ENCODE measurements at regions not wholly inside any gene's neighbourhood (a gene's known extent, or its start where the extent isn't known, plus 50 kb on each side); places are given as distances from the start of the nearest gene placed in this dataset.

DNA sequence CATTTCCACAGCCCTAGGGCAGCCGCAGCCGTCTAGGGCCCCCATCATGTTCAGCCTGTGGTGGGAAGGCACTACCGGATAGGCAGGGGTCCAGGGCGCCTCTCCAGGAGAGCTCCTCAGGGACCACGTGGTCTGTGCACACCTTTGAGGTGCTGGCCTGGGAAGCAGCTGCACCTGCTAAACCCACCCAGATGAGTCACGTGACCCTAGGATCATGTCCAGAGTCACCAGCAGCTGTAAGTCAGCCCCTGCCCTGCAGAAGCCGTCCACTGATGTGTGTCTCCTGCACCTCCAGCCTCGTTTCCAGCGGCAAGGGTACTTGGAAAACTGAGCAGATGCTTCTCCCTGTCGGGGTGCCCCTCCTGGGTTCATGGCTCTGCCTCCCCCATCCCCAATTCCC lies 682.6 kb upstream of the SALL3 start:
- no peaks in the 10 kb centered on the region for H3K4me1 ChIP-seq
- no peak for TF ChIP-seq POLR2A (IDR thresholded peaks at IDR 0.05)
- TF ChIP-seq, protein P1, sequence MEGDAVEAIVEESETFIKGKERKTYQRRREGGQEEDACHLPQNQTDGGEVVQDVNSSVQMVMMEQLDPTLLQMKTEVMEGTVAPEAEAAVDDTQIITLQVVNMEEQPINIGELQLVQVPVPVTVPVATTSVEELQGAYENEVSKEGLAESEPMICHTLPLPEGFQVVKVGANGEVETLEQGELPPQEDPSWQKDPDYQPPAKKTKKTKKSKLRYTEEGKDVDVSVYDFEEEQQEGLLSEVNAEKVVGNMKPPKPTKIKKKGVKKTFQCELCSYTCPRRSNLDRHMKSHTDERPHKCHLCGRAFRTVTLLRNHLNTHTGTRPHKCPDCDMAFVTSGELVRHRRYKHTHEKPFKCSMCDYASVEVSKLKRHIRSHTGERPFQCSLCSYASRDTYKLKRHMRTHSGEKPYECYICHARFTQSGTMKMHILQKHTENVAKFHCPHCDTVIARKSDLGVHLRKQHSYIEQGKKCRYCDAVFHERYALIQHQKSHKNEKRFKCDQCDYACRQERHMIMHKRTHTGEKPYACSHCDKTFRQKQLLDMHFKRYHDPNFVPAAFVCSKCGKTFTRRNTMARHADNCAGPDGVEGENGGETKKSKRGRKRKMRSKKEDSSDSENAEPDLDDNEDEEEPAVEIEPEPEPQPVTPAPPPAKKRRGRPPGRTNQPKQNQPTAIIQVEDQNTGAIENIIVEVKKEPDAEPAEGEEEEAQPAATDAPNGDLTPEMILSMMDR (IDR thresholded peaks at IDR 0.05), result no peak
- no peak for TF ChIP-seq POLR2AphosphoS5 (IDR thresholded peaks at IDR 0.05)
- intact Hi-C loops (cut with DNase I; ENCODE audit: low total_unique reads), result no loop called here
- no peak overlapping the region for H3K27ac ChIP-seq
- no peaks in the 10 kb centered on the region for H3K36me3 ChIP-seq
- no peak for DNase-seq (ENCODE audit: low spot score in 2 of 2)
- H3K4me3 ChIP-seq, result no peak overlapping the region
- H3K9me3 ChIP-seq, result no peaks in the 10 kb centered on the region
- peaks cover 0 to 11% of the 10 kb centered on the region in 2 donors for H3K27me3 ChIP-seq

GRCh38 chr18:78303519-78304191 lies 676.0 kb upstream of the SALL3 start:
- DNase-seq (ENCODE audit: low spot score in 2 of 2), result no peak
- intact Hi-C loops (cut with DNase I; ENCODE audit: low total_unique reads), result no loop called here
- H3K4me1 ChIP-seq, result no peaks in the 10 kb centered on the region
- H3K4me3 ChIP-seq, result no peak overlapping the region
- TF ChIP-seq POLR2AphosphoS5 (IDR thresholded peaks at IDR 0.05) (no peak), POLR2A (IDR thresholded peaks at IDR 0.05) (no peak)
- TF ChIP-seq, protein P1 (IDR thresholded peaks at IDR 0.05), result no peak
- no peak overlapping the region for H3K27ac ChIP-seq
- H3K36me3 ChIP-seq, result no peaks in the 10 kb centered on the region
- peaks cover 0 to 29% of the 10 kb centered on the region in 2 donors for H3K27me3 ChIP-seq
- H3K9me3 ChIP-seq, result no peaks in the 10 kb centered on the region

- peaks cover 0 to 35% of the 10 kb centered on the region in 2 donors for H3K27me3 ChIP-seq
- TF ChIP-seq POLR2AphosphoS5 (IDR thresholded peaks at IDR 0.05) (no peak), POLR2A (IDR thresholded peaks at IDR 0.05) (no peak)
- TF ChIP-seq, protein P1 (IDR thresholded peaks at IDR 0.05), result no peak
- no peak overlapping the region for H3K4me3 ChIP-seq
- H3K9me3 ChIP-seq, result no peaks in the 10 kb centered on the region
- H3K4me1 ChIP-seq, result no peaks in the 10 kb centered on the region
- intact Hi-C loops (cut with DNase I; ENCODE audit: low total_unique reads), result no loop called here
- no peak overlapping the region for H3K27ac ChIP-seq
- no peak for DNase-seq (ENCODE audit: low spot score in 2 of 2)
- no peaks in the 10 kb centered on the region for H3K36me3 ChIP-seq
Measured at GRCh38 chr18:78304192-78305164, 675.1 kb upstream of the SALL3 start.

- H3K4me3 ChIP-seq, result no peak overlapping the region
- DNase-seq (ENCODE audit: low spot score in 2 of 2), result no peak
- TF ChIP-seq POLR2A (IDR thresholded peaks at IDR 0.05) (no peak), POLR2AphosphoS5 (IDR thresholded peaks at IDR 0.05) (no peak)
- TF ChIP-seq, protein P1 (IDR thresholded peaks at IDR 0.05), result no peak
- H3K27ac ChIP-seq, result no peak overlapping the region
- H3K27me3 ChIP-seq, result peaks cover 0 to 35% of the 10 kb centered on the region in 2 donors
- no peaks in the 10 kb centered on the region for H3K4me1 ChIP-seq
- intact Hi-C loops (cut with DNase I; ENCODE audit: low total_unique reads), result no loop called here
- no peaks in the 10 kb centered on the region for H3K9me3 ChIP-seq
- H3K36me3 ChIP-seq, result no peaks in the 10 kb centered on the region
Measured at GRCh38 chr18:78305789-78306188, 673.8 kb upstream of the SALL3 start.

- H3K27ac ChIP-seq, result no peak overlapping the region
- H3K27me3 ChIP-seq, result peaks cover 0 to 29% of the 10 kb centered on the region in 2 donors
- no peak overlapping the region for H3K4me3 ChIP-seq
- intact Hi-C loops (cut with DNase I; ENCODE audit: low total_unique reads), result no loop called here
- TF ChIP-seq, protein P1 (IDR thresholded peaks at IDR 0.05), result no peak
- no peak for TF ChIP-seq POLR2A (IDR thresholded peaks at IDR 0.05)
- TF ChIP-seq POLR2AphosphoS5 (IDR thresholded peaks at IDR 0.05), result no peak
- H3K9me3 ChIP-seq, result no peaks in the 10 kb centered on the region
- DNase-seq (ENCODE audit: low spot score in 2 of 2), result no peak
- no peaks in the 10 kb centered on the region for H3K4me1 ChIP-seq
- no peaks in the 10 kb centered on the region for H3K36me3 ChIP-seq
Measured at GRCh38 chr18:78309307-78309706, 670.3 kb upstream of the SALL3 start.
